Astrocyte (in vitro differentiated cells and primary cell): ENCODE measurements at regions not wholly inside any gene's neighbourhood (a gene's known extent, or its start where the extent isn't known, plus 50 kb on each side); places are given as distances from the start of the nearest gene placed in this dataset.
"Not testable (repeated sequence)": the region's sequence is repeated elsewhere in the genome, so short reads cannot be mapped to it uniquely, and the experiment has no call there.

Experiments
- DNase-seq: peaks from one replicate; pipeline ENCODE4 v3.0.0-alpha.2; 2010; ENCODE audit warnings: low read depth
- FAIRE-seq: peaks from 2 replicates; lab custom pipeline; 2011; peaks lifted over from hg19 to GRCh38; lab: Jason Lieb, UNC
- H2AFZ ChIP-seq: 2 replicates; pipeline ENCODE4 v1.6.0; 2012; ENCODE audit warnings: low read depth, low read length, inconsistent platforms
- H3K27ac ChIP-seq: 2 replicates; pipeline ENCODE4 v1.5.1; 2011; ENCODE audit warnings: low read depth, low read length, inconsistent platforms
- H3K27me3 ChIP-seq: 2 replicates; pipeline ENCODE4 v1.6.0; 2011; ENCODE audit warnings: low read length, inconsistent platforms; ENCODE audit not compliant: insufficient read depth
- H3K36me3 ChIP-seq: 2 replicates; pipeline ENCODE4 v1.5.1; 2011; ENCODE audit warnings: low read length, inconsistent platforms; ENCODE audit not compliant: insufficient read depth
- H3K4me1 ChIP-seq: 2 replicates; pipeline ENCODE4 v1.5.1; 2011; ENCODE audit warnings: low read length, inconsistent platforms; ENCODE audit not compliant: insufficient read depth
- H3K4me2 ChIP-seq: 2 replicates; pipeline ENCODE4 v1.6.0; 2012; ENCODE audit warnings: low read length, inconsistent platforms
- H3K4me3 ChIP-seq: 2 replicates; pipeline ENCODE4 v1.5.1; 2011; ENCODE audit warnings: low read depth, mild to moderate bottlenecking, low read length, inconsistent platforms; ENCODE audit not compliant: insufficient read depth
- H3K79me2 ChIP-seq: 2 replicates; pipeline ENCODE4 v1.6.0; 2012; ENCODE audit warnings: mild to moderate bottlenecking, low read length, inconsistent platforms; ENCODE audit not compliant: insufficient read depth
- H3K9ac ChIP-seq: 2 replicates; pipeline ENCODE4 v1.6.0; 2012; ENCODE audit warnings: mild to moderate bottlenecking, low read length, inconsistent platforms
- H3K9me3 ChIP-seq: 2 replicates; pipeline ENCODE4 v1.5.1; 2012; ENCODE audit warnings: low read depth, mild to moderate bottlenecking, low read length, inconsistent platforms; ENCODE audit not compliant: insufficient read depth
- H4K20me1 ChIP-seq: 2 replicates; pipeline ENCODE4 v1.6.0; 2012; ENCODE audit warnings: low read length, inconsistent platforms; ENCODE audit not compliant: insufficient read depth
- H3K27ac Mint-ChIP-seq: one replicate; pipeline ENCODE4 v1.8.0; 2021; ENCODE audit warnings: mild to moderate bottlenecking, mixed read lengths; ENCODE audit not compliant: unreplicated experiment
- H3K27me3 Mint-ChIP-seq: one replicate; pipeline ENCODE4 v1.8.0; 2021; ENCODE audit warnings: low read depth, mixed read lengths; ENCODE audit not compliant: unreplicated experiment
- H3K36me3 Mint-ChIP-seq: one replicate; pipeline ENCODE4 v1.8.0; 2021; ENCODE audit warnings: low read depth, mixed read lengths; ENCODE audit not compliant: unreplicated experiment
- H3K4me1 Mint-ChIP-seq: one replicate; pipeline ENCODE4 v1.8.0; 2021; ENCODE audit warnings: low read depth, mixed read lengths; ENCODE audit not compliant: unreplicated experiment
- H3K4me3 Mint-ChIP-seq: one replicate; pipeline ENCODE4 v1.8.0; 2021; ENCODE audit warnings: mild to moderate bottlenecking, moderate library complexity, mixed read lengths; ENCODE audit not compliant: unreplicated experiment
- H3K9me3 Mint-ChIP-seq: one replicate; pipeline ENCODE4 v1.8.0; 2021; ENCODE audit warnings: mild to moderate bottlenecking, mixed read lengths; ENCODE audit not compliant: unreplicated experiment
- CTCF ChIP-seq: IDR thresholded peaks from 2 replicates; pipeline ENCODE4 v1.5.1; 2011; ENCODE audit warnings: low read depth, mild to moderate bottlenecking, inconsistent platforms, low read length, moderate library complexity; ENCODE audit not compliant: insufficient read depth
- EZH2 ChIP-seq: IDR thresholded peaks from 2 replicates; pipeline ENCODE4 v1.6.1; 2012; ENCODE audit warnings: mild to moderate bottlenecking, low read length, inconsistent platforms; ENCODE audit not compliant: insufficient read depth

DNA sequence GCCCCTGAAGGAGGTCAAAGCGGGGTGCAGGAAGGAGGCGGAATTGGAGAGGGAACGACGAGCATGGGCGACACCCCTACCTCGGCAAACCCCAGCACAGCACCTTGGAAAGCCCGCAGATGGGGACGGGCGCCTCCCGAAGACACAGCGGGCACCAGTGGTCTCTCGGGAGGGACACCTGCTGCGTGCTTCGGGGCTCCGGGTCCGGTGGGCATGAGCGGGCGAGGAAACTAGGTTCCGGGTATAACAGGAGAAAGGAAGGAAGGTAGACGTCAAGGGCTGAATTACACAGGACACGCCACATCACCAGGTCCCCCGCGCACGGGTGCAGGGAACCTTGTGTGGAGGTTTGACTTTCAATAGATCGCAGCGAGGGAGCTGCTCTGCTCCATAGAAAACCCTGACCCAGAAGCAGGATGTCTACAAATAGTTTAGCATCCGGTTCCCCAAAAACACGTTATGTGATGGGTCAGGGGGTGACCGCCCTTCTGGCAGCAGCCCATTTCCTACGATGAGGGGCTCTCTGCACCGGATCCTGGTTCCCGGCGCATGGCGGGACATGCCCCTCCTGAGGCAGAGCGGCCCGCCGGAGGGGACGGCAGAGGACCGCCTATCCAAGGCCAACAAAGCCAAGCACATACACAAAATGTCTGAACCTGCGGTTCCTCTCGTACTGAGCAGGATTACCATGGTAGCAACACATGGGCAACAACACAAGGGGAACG, 196.9 kb downstream of the ALG10 start:
- Mint-ChIP-seq H3K27ac (no peak overlapping the region), H3K27me3 (no peaks in the 10 kb centered on the region), H3K9me3 (peaks cover 17% of the 10 kb centered on the region), H3K4me1 (no peaks in the 10 kb centered on the region), H3K36me3 (no peaks in the 10 kb centered on the region), H3K4me3 (no peak overlapping the region)
- FAIRE-seq (no peak), DNase-seq (no peak)
- TF ChIP-seq EZH2 (no peak), CTCF (no peak)
- Histone ChIP-seq H3K79me2 (no peaks in the 10 kb centered on the region), H3K9ac (no peak overlapping the region), H3K9me3 (peaks cover 5% of the 10 kb centered on the region), H3K27me3 (no peaks in the 10 kb centered on the region), H3K36me3 (no peaks in the 10 kb centered on the region), H4K20me1 (no peaks in the 10 kb centered on the region), H2AFZ (no peak overlapping the region), H3K4me1 (no peaks in the 10 kb centered on the region), H3K27ac (no peak overlapping the region), H3K4me2 (peak overlapping the region; percentile 22), H3K4me3 (no peak overlapping the region)

GRCh38 chr12:34220079-34220478, 197.8 kb downstream of the ALG10 start:
- H3K27ac Mint-ChIP-seq, H3K27ac ChIP-seq, DNase-seq, H3K9me3 ChIP-seq, H3K27me3 ChIP-seq, H2AFZ ChIP-seq, H3K27me3 Mint-ChIP-seq, H3K9ac ChIP-seq, H4K20me1 ChIP-seq, H3K4me1 ChIP-seq, H3K4me3 ChIP-seq, H3K4me2 ChIP-seq, H3K36me3 Mint-ChIP-seq, H3K36me3 ChIP-seq, FAIRE-seq, H3K79me2 ChIP-seq, H3K4me1 Mint-ChIP-seq, H3K4me3 Mint-ChIP-seq: not testable (repeated sequence)
- peaks cover 17% of the 10 kb centered on the region for H3K9me3 Mint-ChIP-seq

- no peak overlapping the region for H3K27ac ChIP-seq
- H3K4me2 ChIP-seq = no peak overlapping the region
- no peaks in the 10 kb centered on the region for H3K36me3 ChIP-seq
- Mint-ChIP-seq H3K4me3 (no peak overlapping the region), H3K36me3 (no peaks in the 10 kb centered on the region), H3K9me3 (peaks cover 8% of the 10 kb centered on the region), H3K4me1 (no peaks in the 10 kb centered on the region), H3K27me3 (no peaks in the 10 kb centered on the region), H3K27ac (no peak overlapping the region)
- FAIRE-seq (no peak), DNase-seq (no peak)
- no peaks in the 10 kb centered on the region for H3K4me1 ChIP-seq
- no peak overlapping the region for H3K4me3 ChIP-seq
- H3K9ac ChIP-seq = no peak overlapping the region
- no peak overlapping the region for H2AFZ ChIP-seq
- TF ChIP-seq EZH2 (no peak), CTCF (no peak)
- H3K79me2 ChIP-seq = no peaks in the 10 kb centered on the region
- no peaks in the 10 kb centered on the region for H4K20me1 ChIP-seq
- H3K27me3 ChIP-seq = no peaks in the 10 kb centered on the region
- peaks cover 5% of the 10 kb centered on the region for H3K9me3 ChIP-seq
Measured at GRCh38 chr12:34223640-34224039, 201.3 kb downstream of the ALG10 start.

DNA sequence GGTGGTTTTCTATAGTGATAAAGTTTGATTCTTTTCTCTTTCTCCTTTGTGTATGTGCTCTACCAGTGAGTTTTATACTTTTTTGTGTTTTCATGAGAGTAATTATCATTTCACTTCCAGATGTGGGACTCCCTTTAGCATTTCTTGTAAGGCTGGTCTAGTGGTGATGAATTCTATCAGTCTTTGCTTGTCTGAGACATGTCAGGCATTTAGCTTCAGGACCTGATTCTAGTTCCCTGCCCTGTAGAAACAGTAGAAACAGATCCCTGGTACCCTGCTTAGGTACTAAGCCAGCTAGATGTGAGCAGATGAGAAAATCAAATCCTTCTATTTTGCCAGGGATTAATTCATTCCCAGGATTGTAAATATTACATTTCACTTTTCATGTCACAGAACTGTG, 203.7 kb downstream of the ALG10 start:
- not testable (repeated sequence) for H3K4me2 ChIP-seq, H3K4me3 Mint-ChIP-seq, H3K36me3 Mint-ChIP-seq, FAIRE-seq, H3K36me3 ChIP-seq, H3K79me2 ChIP-seq, H3K4me1 ChIP-seq, H3K27ac ChIP-seq, H3K4me1 Mint-ChIP-seq, H3K9me3 Mint-ChIP-seq, H4K20me1 ChIP-seq, DNase-seq, H3K27me3 ChIP-seq, H3K27ac Mint-ChIP-seq, H2AFZ ChIP-seq, H3K9ac ChIP-seq, H3K4me3 ChIP-seq, H3K27me3 Mint-ChIP-seq, H3K9me3 ChIP-seq

DNA sequence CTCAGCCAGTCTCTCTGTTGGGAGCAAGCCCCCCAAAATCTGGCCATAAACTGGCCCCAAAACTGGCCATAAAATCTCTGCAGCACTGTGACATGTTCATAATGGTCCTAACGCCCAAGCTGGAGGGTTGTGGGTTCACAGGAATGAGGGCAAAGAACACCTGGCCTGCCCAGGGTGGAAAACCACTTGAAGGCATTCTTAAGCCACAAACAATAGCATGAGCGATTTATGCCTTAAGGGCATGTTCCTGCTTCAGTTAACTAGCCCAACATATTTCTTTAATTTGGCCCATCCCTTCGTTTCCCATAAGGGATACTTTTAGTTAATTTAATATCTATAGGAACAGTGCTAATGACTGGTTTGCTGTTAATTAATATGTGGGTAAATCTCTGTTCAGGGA, 205.8 kb downstream of the ALG10 start:
- not testable (repeated sequence) for H3K9ac ChIP-seq, H3K4me1 Mint-ChIP-seq, H3K4me3 Mint-ChIP-seq, H3K36me3 ChIP-seq, H3K4me2 ChIP-seq, H3K4me1 ChIP-seq, DNase-seq, H3K9me3 Mint-ChIP-seq, H3K27me3 ChIP-seq, H3K9me3 ChIP-seq, H3K36me3 Mint-ChIP-seq, FAIRE-seq, H3K79me2 ChIP-seq, H3K27ac ChIP-seq, H4K20me1 ChIP-seq, H3K4me3 ChIP-seq, H2AFZ ChIP-seq, H3K27me3 Mint-ChIP-seq, H3K27ac Mint-ChIP-seq
